Smooth muscle cell (in vitro differentiated cells): ENCODE measurements at regions not wholly inside any gene's neighbourhood (a gene's known extent, or its start where the extent isn't known, plus 50 kb on each side); places are given as distances from the start of the nearest gene placed in this dataset.

Experiments
- DNase-seq: peaks from one replicate; lab custom pipeline; 2025; ENCODE audit not compliant: unreplicated experiment; lab: John Stamatoyannopoulos, UW
- H2AFZ ChIP-seq: fragments of 200-600 bp; sonication (generic); 2 replicates; pipeline ENCODE4 v1.6.0; 2016; ENCODE audit warnings: antibody characterized with exemption, low read depth, mild to moderate bottlenecking
- H3F3A ChIP-seq: fragments of 200-600 bp; sonication (generic); 2 replicates; pipeline ENCODE4 v1.6.0; 2017; ENCODE audit warnings: antibody characterized with exemption, low read depth
- H3K27ac ChIP-seq: fragments of 200-600 bp; sonication (generic); 2 replicates; pipeline ENCODE4 v1.5.1; 2016; ENCODE audit warnings: low read depth, mild to moderate bottlenecking
- H3K27me3 ChIP-seq: fragments of 200-600 bp; sonication (generic); 2 replicates; pipeline ENCODE4 v1.6.1; 2016; ENCODE audit warnings: low read depth, mild to moderate bottlenecking
- H3K36me3 ChIP-seq: fragments of 200-600 bp; sonication (generic); 2 replicates; pipeline ENCODE4 v1.5.1; 2016; ENCODE audit warnings: low read depth
- H3K4me1 ChIP-seq: fragments of 200-600 bp; sonication (generic); 2 replicates; pipeline ENCODE4 v1.5.1; 2016; ENCODE audit warnings: low read depth
- H3K4me2 ChIP-seq: fragments of 200-600 bp; sonication (generic); 2 replicates; pipeline ENCODE4 v1.6.0; 2016; ENCODE audit warnings: mild to moderate bottlenecking
- H3K4me3 ChIP-seq: fragments of 200-600 bp; sonication (generic); 2 replicates; pipeline ENCODE4 v1.5.1; 2016; ENCODE audit warnings: mild to moderate bottlenecking
- H3K79me2 ChIP-seq: fragments of 200-600 bp; sonication (generic); 2 replicates; pipeline ENCODE4 v1.6.0; 2016; ENCODE audit warnings: low read depth, mild to moderate bottlenecking
- H3K9ac ChIP-seq: fragments of 200-600 bp; sonication (generic); 2 replicates; pipeline ENCODE4 v1.6.0; 2016; ENCODE audit warnings: low read depth
- H3K9me3 ChIP-seq: fragments of 200-600 bp; sonication (generic); replicated peaks from 2 replicates; pipeline ENCODE4 v1.5.1; 2016; ENCODE audit warnings: low read depth
- H4K20me1 ChIP-seq: fragments of 200-600 bp; sonication (generic); 2 replicates; pipeline ENCODE4 v1.6.0; 2016; ENCODE audit warnings: low read depth
- WGBS: methylation state at CpG from one replicate; pipeline ENCODE4 v1.1.7; 2016; ENCODE audit warnings: low lambda C conversion rate; 5-methylcytosine and 5-hydroxymethylcytosine counted together
- TF ChIP-seq, protein P1 (sequence below): fragments of 200-600 bp; sonication (generic); IDR thresholded peaks from 2 replicates; pipeline ENCODE4 v1.5.1; 2017; ENCODE audit warnings: borderline replicate concordance, mild to moderate bottlenecking, antibody characterized with exemption; ENCODE audit not compliant: insufficient read depth, poor library complexity, severe bottlenecking

DNA sequence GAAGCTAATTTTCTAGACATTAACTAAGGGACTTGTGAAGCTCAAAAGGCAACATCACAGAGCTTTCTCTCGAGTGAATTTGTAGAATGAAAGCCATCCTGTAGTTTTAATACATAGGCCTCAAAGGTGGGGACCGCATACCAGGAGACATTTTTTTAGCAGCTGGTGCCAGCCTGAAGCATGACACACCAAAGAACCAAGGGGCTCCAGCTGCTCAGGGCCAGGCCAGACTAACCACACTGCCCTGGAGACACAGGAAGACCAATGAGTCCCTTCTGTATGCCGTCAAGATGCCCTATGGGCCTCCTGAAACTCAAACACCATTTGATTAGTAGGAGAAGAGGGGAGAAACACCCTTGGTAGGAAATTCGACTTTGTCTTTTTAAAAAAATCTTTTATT is 113.9 kb upstream of the CACNA1E start:
- TF ChIP-seq, protein P1, sequence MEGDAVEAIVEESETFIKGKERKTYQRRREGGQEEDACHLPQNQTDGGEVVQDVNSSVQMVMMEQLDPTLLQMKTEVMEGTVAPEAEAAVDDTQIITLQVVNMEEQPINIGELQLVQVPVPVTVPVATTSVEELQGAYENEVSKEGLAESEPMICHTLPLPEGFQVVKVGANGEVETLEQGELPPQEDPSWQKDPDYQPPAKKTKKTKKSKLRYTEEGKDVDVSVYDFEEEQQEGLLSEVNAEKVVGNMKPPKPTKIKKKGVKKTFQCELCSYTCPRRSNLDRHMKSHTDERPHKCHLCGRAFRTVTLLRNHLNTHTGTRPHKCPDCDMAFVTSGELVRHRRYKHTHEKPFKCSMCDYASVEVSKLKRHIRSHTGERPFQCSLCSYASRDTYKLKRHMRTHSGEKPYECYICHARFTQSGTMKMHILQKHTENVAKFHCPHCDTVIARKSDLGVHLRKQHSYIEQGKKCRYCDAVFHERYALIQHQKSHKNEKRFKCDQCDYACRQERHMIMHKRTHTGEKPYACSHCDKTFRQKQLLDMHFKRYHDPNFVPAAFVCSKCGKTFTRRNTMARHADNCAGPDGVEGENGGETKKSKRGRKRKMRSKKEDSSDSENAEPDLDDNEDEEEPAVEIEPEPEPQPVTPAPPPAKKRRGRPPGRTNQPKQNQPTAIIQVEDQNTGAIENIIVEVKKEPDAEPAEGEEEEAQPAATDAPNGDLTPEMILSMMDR, result no peak
- no peaks in the 10 kb centered on the region for H3K79me2 ChIP-seq
- H2AFZ ChIP-seq, result no peak overlapping the region
- no peak overlapping the region for H3K4me3 ChIP-seq
- 85% methylated on average over 4 of the region's 4 CpGs for WGBS
- H3K4me1 ChIP-seq, result no peaks in the 10 kb centered on the region
- no peaks in the 10 kb centered on the region for H3K36me3 ChIP-seq
- H3K27me3 ChIP-seq, result no peaks in the 10 kb centered on the region
- H3F3A ChIP-seq, result no peaks in the 10 kb centered on the region
- DNase-seq, result no peak
- no peaks in the 10 kb centered on the region for H4K20me1 ChIP-seq
- no peaks in the 10 kb centered on the region for H3K9me3 ChIP-seq
- H3K27ac ChIP-seq, result no peak overlapping the region
- H3K9ac ChIP-seq, result no peak overlapping the region
- H3K4me2 ChIP-seq, result no peak overlapping the region

DNA sequence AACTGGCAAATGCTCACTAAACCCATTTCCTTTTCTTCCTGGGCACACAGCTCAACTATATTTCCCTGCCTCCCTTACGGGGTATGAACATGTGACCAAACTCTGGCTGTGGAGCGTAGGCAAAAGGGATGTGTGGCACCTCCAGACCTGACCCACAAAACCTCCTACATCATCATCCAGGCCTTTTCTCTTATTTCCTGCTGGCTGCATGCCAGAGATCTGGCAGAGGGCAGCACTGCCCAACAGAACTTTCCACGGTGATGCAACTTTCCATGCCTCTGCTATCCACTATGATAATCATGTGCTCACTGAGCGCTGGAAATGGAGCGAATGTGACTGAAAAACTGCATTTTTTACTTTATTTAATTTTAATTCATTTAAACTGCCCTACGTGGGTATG is 99.6 kb upstream of the CACNA1E start:
- no peak overlapping the region for H3K9ac ChIP-seq
- 71% methylated on average over 6 of the region's 6 CpGs for WGBS
- DNase-seq, result no peak
- H3K27ac ChIP-seq, result no peak overlapping the region
- H3K4me3 ChIP-seq, result no peak overlapping the region
- no peaks in the 10 kb centered on the region for H3K36me3 ChIP-seq
- H3K4me2 ChIP-seq, result no peak overlapping the region
- H4K20me1 ChIP-seq, result no peaks in the 10 kb centered on the region
- H3K9me3 ChIP-seq, result no peaks in the 10 kb centered on the region
- no peaks in the 10 kb centered on the region for H3F3A ChIP-seq
- TF ChIP-seq, protein P1, result no peak
- no peak overlapping the region for H2AFZ ChIP-seq
- H3K79me2 ChIP-seq, result no peaks in the 10 kb centered on the region
- no peaks in the 10 kb centered on the region for H3K27me3 ChIP-seq
- no peaks in the 10 kb centered on the region for H3K4me1 ChIP-seq

DNA sequence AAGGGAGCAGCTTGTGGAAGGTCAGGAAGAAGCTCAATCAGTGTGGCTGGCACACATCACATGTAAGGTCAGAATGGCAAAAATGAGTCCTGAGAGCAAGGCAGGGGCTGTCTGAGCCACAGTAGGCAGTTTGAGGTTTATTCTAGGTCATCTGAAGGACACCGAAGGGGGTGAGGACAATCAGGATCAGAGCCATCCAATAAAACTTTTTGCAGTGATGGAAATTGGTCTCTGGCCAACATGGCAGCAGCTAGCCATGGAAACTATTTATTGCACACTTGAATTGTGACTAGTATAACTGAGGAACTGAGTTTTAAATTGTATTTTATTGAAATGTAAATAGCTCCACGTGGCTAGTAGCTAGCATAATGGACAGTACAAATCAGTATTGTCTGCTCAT is 97.0 kb upstream of the CACNA1E start:
- H3K9me3 ChIP-seq, result no peaks in the 10 kb centered on the region
- no peaks in the 10 kb centered on the region for H3K36me3 ChIP-seq
- no peak overlapping the region for H3K4me3 ChIP-seq
- no peaks in the 10 kb centered on the region for H3F3A ChIP-seq
- H3K4me2 ChIP-seq, result no peak overlapping the region
- DNase-seq, result no peak
- TF ChIP-seq, protein P1, result no peak
- no peak overlapping the region for H3K27ac ChIP-seq
- no peaks in the 10 kb centered on the region for H4K20me1 ChIP-seq
- no peaks in the 10 kb centered on the region for H3K79me2 ChIP-seq
- H3K9ac ChIP-seq, result no peak overlapping the region
- no peak overlapping the region for H2AFZ ChIP-seq
- WGBS, result 74% methylated on average over 2 of the region's 2 CpGs
- no peaks in the 10 kb centered on the region for H3K4me1 ChIP-seq
- no peaks in the 10 kb centered on the region for H3K27me3 ChIP-seq

DNA sequence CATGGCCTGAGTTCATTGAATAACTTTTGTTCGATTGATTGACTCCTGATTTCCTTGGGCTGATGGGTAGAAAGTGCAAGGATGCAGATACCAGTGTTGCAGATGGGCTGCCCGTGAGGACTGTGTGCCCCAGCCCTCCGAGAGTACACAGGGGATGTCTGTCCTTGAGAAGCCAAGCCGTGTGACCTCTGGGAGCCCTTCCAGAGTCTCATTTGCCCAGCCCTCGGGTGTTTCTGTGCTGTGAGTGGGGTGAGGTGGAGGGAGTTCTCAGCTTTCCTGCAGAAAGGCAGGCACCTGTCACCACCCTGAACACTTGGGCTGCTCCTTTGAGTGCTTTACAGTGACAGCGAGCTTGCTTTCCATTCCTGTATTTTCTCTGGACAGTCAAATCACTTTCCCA is 96.4 kb upstream of the CACNA1E start:
- Histone ChIP-seq H3F3A (no peaks in the 10 kb centered on the region), H3K4me2 (no peak overlapping the region)

More for the DNA sequence above, 96.4 kb upstream of the CACNA1E start:
- Histone ChIP-seq H3K9me3 (no peaks in the 10 kb centered on the region), H3K27me3 (no peaks in the 10 kb centered on the region), H3K36me3 (no peaks in the 10 kb centered on the region), H3K27ac (no peak overlapping the region), H3K4me3 (no peak overlapping the region), H3K9ac (no peak overlapping the region), H4K20me1 (no peaks in the 10 kb centered on the region), H3K4me1 (no peaks in the 10 kb centered on the region), H3K79me2 (no peaks in the 10 kb centered on the region), H2AFZ (no peak overlapping the region)
- TF ChIP-seq, protein P1, result no peak
- DNase-seq, result no peak
- WGBS, result 85% methylated on average over 6 of the region's 6 CpGs
